ENCODE measurements at regions not wholly inside any gene's neighbourhood (a gene's known extent, or its start where the extent isn't known, plus 50 kb on each side); places are given as distances from the start of the nearest gene placed in this dataset.

DNA sequence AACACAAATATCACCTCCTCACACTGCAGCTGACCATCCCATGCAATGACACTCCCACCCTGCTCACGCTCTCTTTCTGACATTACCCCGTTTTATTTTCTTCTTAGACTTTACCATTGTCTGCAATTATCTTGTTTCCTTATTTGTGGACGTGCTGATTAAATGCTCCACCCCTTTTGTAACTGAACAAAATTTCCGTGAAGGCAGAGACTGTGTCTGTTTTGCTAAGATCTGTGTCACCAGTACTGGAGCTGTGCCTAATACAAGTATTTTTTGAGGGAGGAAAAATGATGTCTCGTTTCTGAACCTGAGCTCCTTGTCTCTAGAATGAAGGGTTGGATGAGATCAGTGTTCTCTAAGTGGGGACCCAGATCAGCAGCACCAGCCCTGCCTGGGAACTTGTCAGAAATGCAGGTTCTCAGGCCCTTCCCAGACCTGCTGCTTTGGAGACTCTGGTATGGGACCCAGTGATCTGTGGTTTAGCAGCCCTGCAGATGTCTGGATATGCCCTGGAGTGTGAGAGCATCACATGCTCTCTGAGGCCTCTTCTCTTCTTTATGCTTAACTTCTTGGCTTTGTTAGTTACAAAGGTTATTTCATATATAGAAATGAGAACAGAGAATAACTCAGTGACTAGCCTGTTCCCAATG is 181.7 kb upstream of the GAS1 start:
- no peaks in the 10 kb centered on the region for H3K9me3 ChIP-seq
- no peak overlapping the region for H3K27ac ChIP-seq
- ATAC-seq (no peak), FAIRE-seq (no peak), DNase-seq (no peak)
- H3K36me3 ChIP-seq = no peaks in the 10 kb centered on the region
- TF ChIP-seq, protein P1, sequence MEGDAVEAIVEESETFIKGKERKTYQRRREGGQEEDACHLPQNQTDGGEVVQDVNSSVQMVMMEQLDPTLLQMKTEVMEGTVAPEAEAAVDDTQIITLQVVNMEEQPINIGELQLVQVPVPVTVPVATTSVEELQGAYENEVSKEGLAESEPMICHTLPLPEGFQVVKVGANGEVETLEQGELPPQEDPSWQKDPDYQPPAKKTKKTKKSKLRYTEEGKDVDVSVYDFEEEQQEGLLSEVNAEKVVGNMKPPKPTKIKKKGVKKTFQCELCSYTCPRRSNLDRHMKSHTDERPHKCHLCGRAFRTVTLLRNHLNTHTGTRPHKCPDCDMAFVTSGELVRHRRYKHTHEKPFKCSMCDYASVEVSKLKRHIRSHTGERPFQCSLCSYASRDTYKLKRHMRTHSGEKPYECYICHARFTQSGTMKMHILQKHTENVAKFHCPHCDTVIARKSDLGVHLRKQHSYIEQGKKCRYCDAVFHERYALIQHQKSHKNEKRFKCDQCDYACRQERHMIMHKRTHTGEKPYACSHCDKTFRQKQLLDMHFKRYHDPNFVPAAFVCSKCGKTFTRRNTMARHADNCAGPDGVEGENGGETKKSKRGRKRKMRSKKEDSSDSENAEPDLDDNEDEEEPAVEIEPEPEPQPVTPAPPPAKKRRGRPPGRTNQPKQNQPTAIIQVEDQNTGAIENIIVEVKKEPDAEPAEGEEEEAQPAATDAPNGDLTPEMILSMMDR (IDR thresholded peaks at IDR 0.05) = no peak
- 52 to 65% methylated on average over 5 of the region's 5 CpGs for WGBS, 2 donors
- intact Hi-C loops (cut with DNase I) = no loop called here
- no peaks in the 10 kb centered on the region for H3K27me3 ChIP-seq
- H3K4me3 ChIP-seq = no peak overlapping the region
- no peaks in the 10 kb centered on the region for H3K4me1 ChIP-seq

DNA sequence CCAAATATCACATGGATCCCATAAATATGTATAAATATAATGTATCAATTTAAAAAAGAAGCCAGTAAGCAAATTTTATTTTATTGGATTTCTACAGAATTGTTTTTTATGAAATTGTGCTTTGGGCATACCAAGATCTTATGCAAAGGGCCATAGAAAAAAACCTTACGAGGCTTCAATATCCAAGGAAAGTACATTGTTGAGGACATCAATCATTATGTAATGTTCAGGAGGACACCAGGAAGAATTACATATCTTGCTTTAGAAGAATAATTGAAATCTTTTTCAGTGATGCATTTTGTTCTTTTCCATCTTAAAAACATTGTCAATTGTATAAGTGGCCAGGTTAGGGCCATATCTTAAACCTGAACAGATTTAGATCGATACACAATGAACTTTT is 187.8 kb upstream of the GAS1 start:
- FAIRE-seq (no peak), ATAC-seq (no peak), DNase-seq (no peak)
- H3K36me3 ChIP-seq = no peaks in the 10 kb centered on the region
- intact Hi-C loops (cut with DNase I) = no loop called here
- TF ChIP-seq, protein P1 (IDR thresholded peaks at IDR 0.05) = no peak
- WGBS, 2 donors = 89 to 99% methylated on average over 2 of the region's 2 CpGs
- H3K27ac ChIP-seq = no peak overlapping the region
- no peaks in the 10 kb centered on the region for H3K27me3 ChIP-seq
- H3K4me3 ChIP-seq = no peak overlapping the region
- no peaks in the 10 kb centered on the region for H3K4me1 ChIP-seq
- H3K9me3 ChIP-seq = no peaks in the 10 kb centered on the region

DNA sequence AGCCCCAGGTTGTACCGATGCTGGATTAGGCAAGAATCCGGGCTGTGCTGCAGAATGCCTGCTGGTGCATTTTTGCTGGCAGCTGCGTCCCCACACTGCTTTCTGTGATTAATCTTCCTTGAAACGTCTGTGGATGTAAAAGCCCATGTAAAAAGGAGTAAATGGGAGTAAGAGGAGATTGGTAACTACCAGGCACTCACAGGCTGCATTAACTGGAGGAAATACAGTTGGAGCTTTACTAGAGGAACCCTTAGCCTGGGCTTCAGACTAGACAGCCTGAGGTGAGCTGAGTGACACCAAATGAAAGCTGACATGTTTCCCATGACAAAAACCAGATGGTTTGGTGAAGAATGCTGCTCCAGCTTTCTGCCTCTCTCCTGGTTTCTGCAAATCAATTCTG is 190.4 kb upstream of the GAS1 start:
- TF ChIP-seq, protein P1 (IDR thresholded peaks at IDR 0.05) = no peak
- 24 to 41% methylated on average over 4 of the region's 4 CpGs for WGBS, 2 donors

DNA sequence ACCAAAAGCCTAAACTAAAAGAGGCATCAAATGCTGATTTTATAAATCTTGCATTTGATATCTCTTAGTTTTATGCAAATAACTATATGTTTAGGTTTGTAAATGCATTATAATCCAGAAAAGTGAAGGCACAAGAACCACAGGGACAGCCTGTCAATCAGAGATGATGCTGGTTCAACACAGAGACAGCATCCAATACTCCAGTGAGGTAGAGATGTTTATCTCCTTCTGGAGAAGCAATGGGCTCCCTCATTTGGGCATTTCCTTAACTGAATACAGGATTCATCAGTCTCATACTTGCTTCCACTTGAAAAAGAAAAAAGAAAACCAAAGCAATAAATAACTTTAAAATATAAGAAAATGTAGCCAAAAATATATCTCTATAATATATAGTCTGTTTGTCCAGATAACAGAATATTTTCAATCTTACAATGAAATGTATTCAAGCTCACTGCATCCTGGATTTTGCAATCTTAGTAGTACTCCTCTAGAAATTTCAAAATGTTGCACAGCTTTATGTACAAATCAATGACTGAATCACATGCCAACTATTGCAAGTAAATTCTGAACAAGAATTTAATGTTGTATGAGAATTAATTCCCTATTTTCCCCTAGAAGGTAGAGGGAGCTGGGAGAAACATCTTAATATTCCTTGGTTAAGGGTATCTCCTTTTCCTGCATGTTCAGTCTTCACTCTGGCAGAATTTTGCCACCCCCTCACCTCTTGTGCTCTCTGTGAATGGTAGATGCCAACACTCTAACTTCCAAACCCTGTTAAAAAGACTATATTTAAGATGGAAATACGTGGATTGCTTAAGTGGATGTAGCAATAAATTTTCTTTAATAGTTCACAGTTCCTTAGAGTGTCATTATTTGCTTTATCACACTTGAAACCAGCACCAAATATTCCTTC is 191.1 kb upstream of the GAS1 start:
- TF ChIP-seq, protein P1 (IDR thresholded peaks at IDR 0.05) = no peak
- no peak overlapping the region for H3K4me3 ChIP-seq
- H3K4me1 ChIP-seq = no peaks in the 10 kb centered on the region
- H3K27me3 ChIP-seq = no peaks in the 10 kb centered on the region
- H3K27ac ChIP-seq = no peak overlapping the region
- FAIRE-seq (no peak), ATAC-seq (no peak), DNase-seq (no peak)
- no peaks in the 10 kb centered on the region for H3K9me3 ChIP-seq
- WGBS, 2 donors = 33 to 58% methylated on average over 1 of the region's 1 CpG
- intact Hi-C loops (cut with DNase I) = no loop called here
- H3K36me3 ChIP-seq = no peaks in the 10 kb centered on the region

More for the DNA sequence above, 190.4 kb upstream of the GAS1 start:
- ATAC-seq (no peak), DNase-seq (no peak), FAIRE-seq (no peak)
- no peaks in the 10 kb centered on the region for H3K9me3 ChIP-seq
- intact Hi-C loops (cut with DNase I) = no loop called here
- H3K36me3 ChIP-seq = no peaks in the 10 kb centered on the region
- H3K4me3 ChIP-seq = no peak overlapping the region
- H3K27ac ChIP-seq = no peak overlapping the region
- no peaks in the 10 kb centered on the region for H3K27me3 ChIP-seq
- no peaks in the 10 kb centered on the region for H3K4me1 ChIP-seq

All from pancreas (tissue), 10 donors.